CD1c-positive myeloid dendritic cell (primary cell): ENCODE measurements at regions not wholly inside any gene's neighbourhood (a gene's known extent, or its start where the extent isn't known, plus 50 kb on each side); places are given as distances from the start of the nearest gene placed in this dataset.
"Not testable (repeated sequence)": the region's sequence is repeated elsewhere in the genome, so short reads cannot be mapped to it uniquely, and the experiment has no call there.

Source experiments
- DNase-seq: peaks from one replicate; pipeline ENCODE4 v3.0.0-alpha.2; 2016; ENCODE audit errors: extremely low spot score

- no peak for DNase-seq
Measured at GRCh38 chr22:35475545-35475944, 65.1 kb upstream of the RASD2 start.

DNA sequence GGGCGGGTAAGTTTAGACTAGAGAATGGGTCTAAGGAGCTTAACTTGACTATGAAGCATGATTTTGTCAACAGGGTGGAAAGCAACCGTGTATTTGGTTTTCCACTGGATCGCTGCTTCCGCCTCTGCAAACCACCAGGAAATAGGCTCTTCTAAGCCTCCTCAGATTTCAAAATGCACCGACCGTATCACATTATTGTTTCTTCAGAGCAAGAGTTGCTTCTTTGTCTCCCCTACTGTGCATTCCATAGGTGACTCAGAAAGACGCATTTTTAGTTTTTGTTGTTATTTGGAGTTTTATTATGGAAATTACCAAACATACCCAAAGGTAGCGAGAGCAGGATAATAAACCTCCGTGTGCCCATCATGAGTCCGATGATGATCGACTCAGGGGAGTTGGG, 64.3 kb upstream of the RASD2 start:
- no peak for DNase-seq

GRCh38 chr22:35477911-35478582, 62.6 kb upstream of the RASD2 start:
- DNase-seq = peak; percentile 32

- no peak for DNase-seq
Measured at GRCh38 chr22:35478633-35479107, 62.0 kb upstream of the RASD2 start.

- DNase-seq = no peak
Measured at GRCh38 chr22:35479359-35479758, 61.3 kb upstream of the RASD2 start.

GRCh38 chr22:35479985-35480550, 60.6 kb upstream of the RASD2 start:
- DNase-seq = no peak

GRCh38 chr22:35480627-35481550, 59.7 kb upstream of the RASD2 start:
- no peak for DNase-seq

GRCh38 chr22:35482311-35482710, 58.3 kb upstream of the RASD2 start:
- no peak for DNase-seq

- DNase-seq = no peak
Measured at GRCh38 chr22:35482974-35483373, 57.7 kb upstream of the RASD2 start.

- DNase-seq = no peak
Measured at GRCh38 chr22:35483730-35484129, 56.9 kb upstream of the RASD2 start.

- DNase-seq = no peak
Measured at GRCh38 chr22:35484651-35485556, 55.7 kb upstream of the RASD2 start.

- no peak for DNase-seq
Measured at GRCh38 chr22:35486116-35486631, 54.5 kb upstream of the RASD2 start.

GRCh38 chr22:35487623-35488022, 53.0 kb upstream of the RASD2 start:
- not testable (repeated sequence) for DNase-seq

DNA sequence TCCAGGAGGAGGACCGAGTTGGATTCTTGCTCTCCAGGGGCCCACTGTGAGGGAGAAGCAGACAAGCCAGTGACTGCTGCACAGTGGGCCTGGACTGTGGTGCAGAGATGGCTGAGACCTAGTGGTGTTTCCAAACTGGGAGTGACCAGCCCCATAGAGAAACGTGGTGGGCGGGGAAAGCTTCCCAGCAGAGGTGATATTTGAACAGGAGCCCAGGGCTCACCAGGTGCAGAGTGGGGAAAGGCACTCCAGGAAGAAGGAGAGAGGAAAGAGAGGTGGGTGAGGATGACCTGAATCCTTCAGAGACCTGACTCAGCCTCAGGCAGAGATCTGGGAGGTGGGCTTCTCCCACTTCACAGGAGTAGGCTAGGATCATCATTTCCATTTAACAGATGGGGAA, 52.1 kb upstream of the RASD2 start:
- DNase-seq = no peak

- DNase-seq = no peak
Measured at GRCh38 chr22:35489239-35489638, 51.4 kb upstream of the RASD2 start.
